HCT116 (cell line): ENCODE measurements at regions not wholly inside any gene's neighbourhood (a gene's known extent, or its start where the extent isn't known, plus 50 kb on each side); places are given as distances from the start of the nearest gene placed in this dataset.

ENCODE experiments used
- ATAC-seq: fragments of 200-7000 bp; cut with Tn5 transposase; 2 replicates; pipeline ENCODE4 v1.9.1; 2020; ENCODE audit warnings: mild to moderate bottlenecking, moderate library complexity
- BruUV-seq: library from RNA; stranded (reverse); fragments of 400-500 nt; replicated peaks from 2 replicates; lab custom pipeline; 2021; lab: Mats Ljungman, UMichigan
- CTCF ChIA-PET: fragments of 300-600 bp; sonication (Branson Sonifier 250); formaldehyde crosslinking; loops from one replicate; lab custom pipeline; 2021; ENCODE audit warnings: antibody characterized with exemption; lab: Charles Lee
- POLR2A ChIA-PET: fragments of 300-600, 350-600 bp; sonication (Branson Sonifier 250); formaldehyde crosslinking; loops from one replicate; lab custom pipeline; 2021; ENCODE audit warnings: antibody characterized with exemption; lab: Charles Lee
- RAD21 ChIA-PET, 2 experiments: fragments of 300-600 bp; sonication (Branson Sonifier 250); formaldehyde crosslinking; loops; one replicate each; lab custom pipeline; 2023; ENCODE audit warnings: low total read pairs in 2 of 2; ENCODE audit not compliant: uncharacterized antibody in 2 of 2, unreplicated experiment in 2 of 2, low non-redundant PET in 1 of 2; lab: Charles Lee
- DNase-seq: peaks from one replicate; pipeline ENCODE4 v3.0.0-alpha.2; 2010; ENCODE audit warnings: low read depth, low spot score
- H2AFZ ChIP-seq: fragments of 200-600 bp; shearing (Covaris generic), sonication (generic); 2 replicates; pipeline ENCODE4 v1.6.1; 2017; ENCODE audit warnings: low read depth, mixed run types, mixed read lengths, antibody characterized with exemption, low read length; ENCODE audit not compliant: poor library complexity, severe bottlenecking
- H3K27ac ChIP-seq: 2 replicates; pipeline ENCODE4 v1.5.1; 2012; ENCODE audit warnings: low read depth, low read length
- H3K27me3 ChIP-seq: fragments of 200-600 bp; sonication (generic); 2 replicates; pipeline ENCODE4 v1.6.1; 2016; ENCODE audit warnings: mixed run types, low read length, mixed read lengths; ENCODE audit not compliant: insufficient read depth
- H3K36me3 ChIP-seq, 2 experiments: fragments of 200-500 bp in 1 of 2; fragments of 200-600 bp in 1 of 2; sonication (Bioruptor generic) in 1 of 2; sonication (generic) in 1 of 2; 2 replicates each; pipeline versions ENCODE4 v1.5.1 to v1.6.1; 2014 to 2016; ENCODE audit warnings: low read length in 2 of 2, inconsistent platforms in 1 of 2, mixed read lengths in 1 of 2, mixed run types in 1 of 2; ENCODE audit not compliant: insufficient read depth in 2 of 2, control insufficient read depth in 1 of 2
- H3K4me1 ChIP-seq, 2 experiments: fragments of 200-600 bp in 1 of 2; sonication (generic) in 1 of 2; 2 replicates each; pipeline versions ENCODE4 v1.5.1 to v1.6.1; 2012 to 2017; ENCODE audit warnings: low read length in 2 of 2, inconsistent platforms in 1 of 2, mild to moderate bottlenecking in 1 of 2, mixed read lengths in 1 of 2, mixed run types in 1 of 2, moderate library complexity in 1 of 2; ENCODE audit not compliant: insufficient read depth in 2 of 2, control insufficient read depth in 1 of 2
- H3K4me2 ChIP-seq: fragments of 200-600 bp; sonication (generic); 2 replicates; pipeline ENCODE4 v1.6.1; 2017; ENCODE audit warnings: mixed run types, low read length, mixed read lengths
- H3K4me3 ChIP-seq, 2 experiments: fragments of 200-600 bp in 1 of 2; sonication (generic) in 1 of 2; replicated peaks in 1 of 2; 2 replicates each; pipeline ENCODE4 v1.5.1; 2011 to 2016; ENCODE audit warnings: low read length in 2 of 2, control low read depth in 1 of 2, low read depth in 1 of 2, mild to moderate bottlenecking in 1 of 2, mixed read lengths in 1 of 2, mixed run types in 1 of 2
- H3K79me2 ChIP-seq: fragments of 200-600 bp; sonication (generic); 2 replicates; pipeline ENCODE4 v1.6.1; 2017; ENCODE audit warnings: mild to moderate bottlenecking, mixed run types, low read length, moderate library complexity, mixed read lengths; ENCODE audit not compliant: insufficient read depth
- H3K9ac ChIP-seq: fragments of 200-600 bp; sonication (generic); 2 replicates; pipeline ENCODE4 v1.6.1; 2016; ENCODE audit warnings: low read length, mixed read lengths
- H3K9me2 ChIP-seq: fragments of 200-600 bp; sonication (generic), shearing (Covaris generic); 2 replicates; pipeline ENCODE4 v1.6.1; 2017; ENCODE audit warnings: mixed run types, mild to moderate bottlenecking, moderate library complexity; ENCODE audit not compliant: insufficient read depth
- H3K9me3 ChIP-seq, 2 experiments: fragments of 200-500 bp in 1 of 2; fragments of 200-600 bp in 1 of 2; sonication (Bioruptor generic) in 1 of 2; sonication (generic) in 1 of 2; 2 replicates each; pipeline ENCODE4 v1.6.1; 2014 to 2017; ENCODE audit warnings: low read length in 2 of 2, mixed read lengths in 2 of 2, inconsistent platforms in 1 of 2, low read depth in 1 of 2, mild to moderate bottlenecking in 1 of 2, mixed run types in 1 of 2, moderate library complexity in 1 of 2; ENCODE audit not compliant: control insufficient read depth in 1 of 2, insufficient read depth in 1 of 2
- H4K20me1 ChIP-seq: fragments of 200-600 bp; sonication (generic), shearing (Covaris generic); 2 replicates; pipeline ENCODE4 v1.6.1; 2017; ENCODE audit warnings: mixed run types, mild to moderate bottlenecking, moderate library complexity; ENCODE audit not compliant: insufficient read depth
- EZH2phosphoT487 ChIP-seq: fragments of 200-600 bp; IDR thresholded peaks from 2 replicates; pipeline ENCODE4 v1.6.1; 2018; ENCODE audit warnings: antibody characterized with exemption, borderline replicate concordance
- RAD21 ChIP-seq: IDR thresholded peaks from 2 replicates; pipeline ENCODE4 v1.6.1; 2012; ENCODE audit warnings: low read depth, mild to moderate bottlenecking
- REST ChIP-seq: IDR thresholded peaks from 2 replicates; pipeline ENCODE4 v1.6.1; 2012; ENCODE audit warnings: low read depth
- SIN3A ChIP-seq: IDR thresholded peaks from 2 replicates; pipeline ENCODE4 v1.6.1; 2012; ENCODE audit warnings: low read depth
- intact Hi-C: fragments of 100-400 bp; cut with micrococcal nuclease; formaldehyde crosslinking; loops from 2 replicates; pipeline ENCODE4 v1.10.0; 2022

GRCh38 chr9:11868795-11869194 lies 824.4 kb upstream of the TYRP1 start:
- Histone ChIP-seq H3K27ac (no peak overlapping the region), H3K79me2 (no peaks in the 10 kb centered on the region), H4K20me1 (no peaks in the 10 kb centered on the region; the same call in 1 of the 2 replicates), H3K9me3 (peaks cover 0 to 10% of the 10 kb centered on the region in 2 experiments; a peak in 2 of 4 replicates), H3K4me1 (no peaks in the 10 kb centered on the region), H3K4me3 (no peak overlapping the region), H3K36me3 (no peaks in the 10 kb centered on the region), H3K9ac (no peak overlapping the region), H3K9me2 (no peaks in the 10 kb centered on the region), H3K4me2 (no peak overlapping the region), H2AFZ (no peak overlapping the region), H3K27me3 (no peaks in the 10 kb centered on the region)
- ChIA-PET POLR2A (no interaction called here), CTCF (no interaction called here), RAD21 (no interaction called here)
- no TSS peak for BruUV-seq
- ATAC-seq = no peak
- intact Hi-C loops = no loop called here
- DNase-seq = no peak
- TF ChIP-seq SIN3A (no peak), RAD21 (no peak)

- ChIA-PET POLR2A (no interaction called here), CTCF (no interaction called here), RAD21 (no interaction called here)
- BruUV-seq = no TSS peak
- Histone ChIP-seq H2AFZ (no peak overlapping the region), H3K4me2 (no peak overlapping the region), H3K27me3 (no peaks in the 10 kb centered on the region), H3K9me3 (peaks cover 7 to 15% of the 10 kb centered on the region in 2 experiments; a peak in 3 of 4 replicates), H3K36me3 (no peaks in the 10 kb centered on the region), H3K27ac (no peak overlapping the region), H4K20me1 (no peaks in the 10 kb centered on the region; the same call in 1 of the 2 replicates), H3K4me3 (no peak overlapping the region), H3K4me1 (no peaks in the 10 kb centered on the region), H3K9me2 (no peaks in the 10 kb centered on the region), H3K79me2 (no peaks in the 10 kb centered on the region), H3K9ac (no peak overlapping the region)
- DNase-seq (no peak), ATAC-seq (no peak)
- intact Hi-C loops = no loop called here
- no peak for TF ChIP-seq REST
- no peak for TF ChIP-seq EZH2phosphoT487
Observed at GRCh38 chr9:11871852-11872251, 821.3 kb upstream of the TYRP1 start.
